ENCODE measurements at regions not wholly inside any gene's neighbourhood (a gene's known extent, or its start where the extent isn't known, plus 50 kb on each side); places are given as distances from the start of the nearest gene placed in this dataset.
"Not testable (repeated sequence)": the region's sequence is repeated elsewhere in the genome, so short reads cannot be mapped to it uniquely, and the experiment has no call there.

- H3K4me1 ChIP-seq: peaks cover 4% of the 10 kb centered on the region
- peaks cover 16% of the 10 kb centered on the region for H3K9me3 ChIP-seq (ENCODE audit: low read depth)
- H3K27me3 Mint-ChIP-seq (ENCODE audit: insufficient read depth, low read depth): peaks cover 2% of the 10 kb centered on the region
- DNase-seq (ENCODE audit: low spot score): no peak
- peaks cover 33% of the 10 kb centered on the region for H3K9me3 Mint-ChIP-seq
- no peaks in the 10 kb centered on the region for H3F3A ChIP-seq (ENCODE audit: low read depth)
- H3K9ac ChIP-seq: no peak overlapping the region
- H3K79me2 ChIP-seq (ENCODE audit: low read depth): no peaks in the 10 kb centered on the region
- no peak overlapping the region for H3K4me2 ChIP-seq
- no peak overlapping the region for H3K4me3 ChIP-seq
- no peaks in the 10 kb centered on the region for H3K36me3 ChIP-seq
- no peak overlapping the region for H3K4me3 Mint-ChIP-seq
- no peaks in the 10 kb centered on the region for H3K27me3 ChIP-seq
- no peak overlapping the region for H3K27ac Mint-ChIP-seq
- no peak overlapping the region for H2AFZ ChIP-seq (replicated peaks)
- peaks cover 4% of the 10 kb centered on the region for H3K4me1 Mint-ChIP-seq
- H4K20me1 ChIP-seq (ENCODE audit: low read depth): no peaks in the 10 kb centered on the region
- no peak for TF ChIP-seq EZH2 (IDR thresholded peaks at IDR 0.05)
- peaks cover 9% of the 10 kb centered on the region for H3K36me3 Mint-ChIP-seq
- no peak overlapping the region for H3K27ac ChIP-seq
These were observed 324.5 kb upstream of the ZNF608 start for GRCh38 chr5:125070961-125071360.

DNA sequence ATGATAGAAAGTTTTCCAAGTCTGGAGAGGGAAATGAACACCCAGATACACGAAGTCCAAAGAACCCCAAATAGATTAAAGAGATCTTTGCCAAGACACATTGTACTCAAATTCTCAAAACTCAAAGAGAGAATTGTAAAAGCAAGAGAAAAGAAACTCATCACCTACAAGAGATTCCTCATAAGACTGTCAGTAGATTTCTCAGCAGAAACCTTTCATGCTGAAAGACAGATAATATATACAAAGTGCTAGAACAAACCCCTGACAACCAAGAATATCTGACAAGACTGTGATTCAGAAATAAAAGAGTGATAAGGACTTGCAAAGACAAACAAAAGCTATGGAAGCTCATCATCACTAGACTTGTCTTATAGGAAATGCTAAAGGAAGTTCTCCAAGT, 326.7 kb upstream of the ZNF608 start:
- Mint-ChIP-seq H3K27me3 (ENCODE audit: insufficient read depth, low read depth) (peaks cover 2% of the 10 kb centered on the region), H3K4me3 (no peak overlapping the region), H3K4me1 (no peaks in the 10 kb centered on the region), H3K9me3 (peaks cover 42% of the 10 kb centered on the region), H3K36me3 (peaks cover 9% of the 10 kb centered on the region), H3K27ac (no peak overlapping the region)
- Histone ChIP-seq H2AFZ (replicated peaks) (no peak overlapping the region), H3K4me2 (no peak overlapping the region), H3K79me2 (ENCODE audit: low read depth) (no peaks in the 10 kb centered on the region), H3K9me3 (ENCODE audit: low read depth) (peaks cover 16% of the 10 kb centered on the region), H3K4me1 (no peaks in the 10 kb centered on the region), H3F3A (ENCODE audit: low read depth) (no peaks in the 10 kb centered on the region), H3K27me3 (no peaks in the 10 kb centered on the region), H3K36me3 (no peaks in the 10 kb centered on the region), H4K20me1 (ENCODE audit: low read depth) (no peaks in the 10 kb centered on the region), H3K9ac (no peak overlapping the region), H3K27ac (no peak overlapping the region), H3K4me3 (no peak overlapping the region)
- DNase-seq (ENCODE audit: low spot score): no peak
- TF ChIP-seq EZH2phosphoT487 (IDR thresholded peaks at IDR 0.05): no peak
- TF ChIP-seq, protein P1, sequence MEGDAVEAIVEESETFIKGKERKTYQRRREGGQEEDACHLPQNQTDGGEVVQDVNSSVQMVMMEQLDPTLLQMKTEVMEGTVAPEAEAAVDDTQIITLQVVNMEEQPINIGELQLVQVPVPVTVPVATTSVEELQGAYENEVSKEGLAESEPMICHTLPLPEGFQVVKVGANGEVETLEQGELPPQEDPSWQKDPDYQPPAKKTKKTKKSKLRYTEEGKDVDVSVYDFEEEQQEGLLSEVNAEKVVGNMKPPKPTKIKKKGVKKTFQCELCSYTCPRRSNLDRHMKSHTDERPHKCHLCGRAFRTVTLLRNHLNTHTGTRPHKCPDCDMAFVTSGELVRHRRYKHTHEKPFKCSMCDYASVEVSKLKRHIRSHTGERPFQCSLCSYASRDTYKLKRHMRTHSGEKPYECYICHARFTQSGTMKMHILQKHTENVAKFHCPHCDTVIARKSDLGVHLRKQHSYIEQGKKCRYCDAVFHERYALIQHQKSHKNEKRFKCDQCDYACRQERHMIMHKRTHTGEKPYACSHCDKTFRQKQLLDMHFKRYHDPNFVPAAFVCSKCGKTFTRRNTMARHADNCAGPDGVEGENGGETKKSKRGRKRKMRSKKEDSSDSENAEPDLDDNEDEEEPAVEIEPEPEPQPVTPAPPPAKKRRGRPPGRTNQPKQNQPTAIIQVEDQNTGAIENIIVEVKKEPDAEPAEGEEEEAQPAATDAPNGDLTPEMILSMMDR (IDR thresholded peaks at IDR 0.05): no peak
- TF ChIP-seq EZH2 (IDR thresholded peaks at IDR 0.05): no peak

DNA sequence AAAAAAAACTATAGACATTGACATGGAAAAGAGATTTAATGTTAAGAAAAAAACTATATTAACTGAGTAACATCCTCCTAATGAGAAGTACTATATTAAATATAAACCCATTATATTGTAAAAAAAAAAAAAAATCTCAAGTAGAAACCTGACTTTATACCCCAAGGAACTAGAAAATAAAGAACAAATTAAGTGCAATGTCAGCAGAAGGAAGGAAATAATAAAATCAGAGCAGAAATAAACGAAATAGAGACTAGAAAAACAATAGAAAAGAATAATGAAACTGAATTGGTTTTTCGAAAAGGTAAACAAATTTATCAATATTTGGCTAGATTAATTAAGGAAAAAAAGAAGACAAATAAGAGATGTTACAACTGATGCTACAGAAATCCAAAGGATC, 329.1 kb upstream of the ZNF608 start:
- H3K4me1 Mint-ChIP-seq: no peaks in the 10 kb centered on the region
- no peak for DNase-seq (ENCODE audit: low spot score)
- no peak overlapping the region for H3K4me3 Mint-ChIP-seq
- no peaks in the 10 kb centered on the region for H3K27me3 ChIP-seq
- peaks cover 20% of the 10 kb centered on the region for H3K9me3 ChIP-seq (ENCODE audit: low read depth)
- H3K9ac ChIP-seq: no peak overlapping the region
- no peaks in the 10 kb centered on the region for H3K36me3 ChIP-seq
- TF ChIP-seq, protein P1 (IDR thresholded peaks at IDR 0.05): no peak
- TF ChIP-seq EZH2 (IDR thresholded peaks at IDR 0.05) (no peak), EZH2phosphoT487 (IDR thresholded peaks at IDR 0.05) (no peak)
- H4K20me1 ChIP-seq (ENCODE audit: low read depth): no peaks in the 10 kb centered on the region
- H3K27ac Mint-ChIP-seq: no peak overlapping the region
- peaks cover 43% of the 10 kb centered on the region for H3K9me3 Mint-ChIP-seq
- peaks cover 7% of the 10 kb centered on the region for H3K36me3 Mint-ChIP-seq
- H3K4me2 ChIP-seq: no peak overlapping the region
- no peaks in the 10 kb centered on the region for H3K4me1 ChIP-seq
- H3K79me2 ChIP-seq (ENCODE audit: low read depth): no peaks in the 10 kb centered on the region
- no peak overlapping the region for H2AFZ ChIP-seq (replicated peaks)
- H3F3A ChIP-seq (ENCODE audit: low read depth): no peaks in the 10 kb centered on the region
- H3K27me3 Mint-ChIP-seq (ENCODE audit: insufficient read depth, low read depth): peaks cover 2% of the 10 kb centered on the region
- no peak overlapping the region for H3K4me3 ChIP-seq
- no peak overlapping the region for H3K27ac ChIP-seq

GRCh38 chr5:125079028-125079427, 332.6 kb upstream of the ZNF608 start:
- not testable (repeated sequence) for H3K9ac ChIP-seq; H3K4me2 ChIP-seq; H3K9me3 ChIP-seq (ENCODE audit: low read depth); H3K36me3 ChIP-seq; H3K79me2 ChIP-seq (ENCODE audit: low read depth); H2AFZ ChIP-seq (replicated peaks); H3K4me1 Mint-ChIP-seq; H4K20me1 ChIP-seq (ENCODE audit: low read depth); H3K4me3 Mint-ChIP-seq; H3K4me1 ChIP-seq; H3K27ac Mint-ChIP-seq; H3K4me3 ChIP-seq; H3K27ac ChIP-seq; H3K27me3 Mint-ChIP-seq (ENCODE audit: insufficient read depth, low read depth); H3F3A ChIP-seq (ENCODE audit: low read depth); DNase-seq (ENCODE audit: low spot score); H3K36me3 Mint-ChIP-seq; H3K27me3 ChIP-seq
- H3K9me3 Mint-ChIP-seq: peaks cover 22% of the 10 kb centered on the region
